ENCODE measurements at regions not wholly inside any gene's neighbourhood (a gene's known extent, or its start where the extent isn't known, plus 50 kb on each side); places are given as distances from the start of the nearest gene placed in this dataset.

GRCh38 chr4:122508083-122508482 is 51.6 kb upstream of the IL2 start:
- no TSS peak for BruUV-seq (replicated peaks)
- ATAC-seq (peak; percentile 68), DNase-seq (peak; percentile 51)
- H3K27me3 ChIP-seq (ENCODE audit: low read length) = peaks cover 8% of the 10 kb centered on the region
- H4K20me1 ChIP-seq (ENCODE audit: low read length) = no peaks in the 10 kb centered on the region
- CTCF ChIA-PET = no interaction called here
- TF ChIP-seq CTCF (conservative IDR thresholded peaks at IDR 0.05; ENCODE audit: low read depth, low read length) (no peak), EZH2 (IDR thresholded peaks at IDR 0.05; ENCODE audit: low read length, unreplicated experiment) (no peak), EZH2phosphoT487 (IDR thresholded peaks at IDR 0.05; ENCODE audit: borderline replicate concordance, low read length) (no peak)
- H3K79me2 ChIP-seq (ENCODE audit: low read length) = no peaks in the 10 kb centered on the region
- POLR2A ChIA-PET (ENCODE audit: unreplicated experiment) = no interaction called here
- H3K9me2 ChIP-seq (replicated peaks; ENCODE audit: low read length) = no peaks in the 10 kb centered on the region
- intact Hi-C loops (cut with micrococcal nuclease) = no loop called here
- no peaks in the 10 kb centered on the region for H3K36me3 ChIP-seq (ENCODE audit: low read depth, low read length)
- H3K9ac ChIP-seq (ENCODE audit: low read length) = no peak overlapping the region
- peaks cover 10% of the 10 kb centered on the region for H3K4me1 ChIP-seq (ENCODE audit: insufficient read depth, low read length)
- no peaks in the 10 kb centered on the region for H3K9me3 ChIP-seq (ENCODE audit: low read length)
- no peak overlapping the region; the same call in 1 of the 2 replicates for H3K4me3 ChIP-seq (ENCODE audit: low read length)
- no peaks in the 10 kb centered on the region for H3F3A ChIP-seq (ENCODE audit: low read length, unreplicated experiment)
- no peak overlapping the region for H3K27ac ChIP-seq (ENCODE audit: low read length)
- H3K4me2 ChIP-seq (ENCODE audit: low read length) = peak overlapping the region; percentile 37
- H2AFZ ChIP-seq (ENCODE audit: low read length) = no peak overlapping the region
